DOHH2 (cell line): ENCODE measurements at regions not wholly inside any gene's neighbourhood (a gene's known extent, or its start where the extent isn't known, plus 50 kb on each side); places are given as distances from the start of the nearest gene placed in this dataset.

ENCODE experiments used
- CTCF ChIP-seq: fragments of 200-600 bp; sonication (generic); IDR thresholded peaks from one replicate; pipeline ENCODE4 v1.5.1; 2014; ENCODE audit warnings: antibody characterized with exemption, mild to moderate bottlenecking, low read depth, low read length; ENCODE audit not compliant: poor library complexity, severe bottlenecking
- EZH2phosphoT487 ChIP-seq: fragments of 200-600 bp; sonication (generic); IDR thresholded peaks from 2 replicates; pipeline ENCODE4 v1.6.1; 2017; ENCODE audit warnings: borderline replicate concordance, mild to moderate bottlenecking, antibody characterized with exemption, low read length, moderate library complexity, mixed read lengths

GRCh38 chr3:127413871-127414270 is 126.0 kb upstream of the PRR20G start:
- TF ChIP-seq CTCF = no peak
- no peak for TF ChIP-seq EZH2phosphoT487
